PC-3 (cell line): ENCODE measurements at regions not wholly inside any gene's neighbourhood (a gene's known extent, or its start where the extent isn't known, plus 50 kb on each side); places are given as distances from the start of the nearest gene placed in this dataset.

Experiments used
- ATAC-seq: fragments of 200-7000 bp; cut with Tn5 transposase; 2 replicates; pipeline ENCODE4 v1.9.1; 2020; ENCODE audit warnings: mild to moderate bottlenecking, moderate library complexity
- BruUV-seq: library from RNA; stranded (reverse); fragments of 400-500 nt; replicated peaks from 2 replicates; lab custom pipeline; 2021; lab: Mats Ljungman, UMichigan
- CTCF ChIA-PET: fragments of 300-600 bp; sonication (Branson Sonifier 250); formaldehyde crosslinking; loops from one replicate; lab custom pipeline; 2022; ENCODE audit warnings: antibody characterized with exemption; lab: Charles Lee
- POLR2A ChIA-PET: fragments of 300-600 bp; sonication (Branson Sonifier 250); formaldehyde crosslinking; loops from one replicate; lab custom pipeline; 2022; ENCODE audit warnings: antibody characterized with exemption; ENCODE audit not compliant: unreplicated experiment; lab: Charles Lee
- DNase-seq: peaks from one replicate; pipeline ENCODE4 v3.0.0-alpha.2; 2015
- H2AFZ ChIP-seq: fragments of 300-600 bp; sonication (generic); 2 replicates; pipeline ENCODE4 v1.6.0; 2016; ENCODE audit warnings: antibody characterized with exemption, low read length
- H3F3A ChIP-seq: fragments of 300-600 bp; sonication (generic); one replicate; pipeline ENCODE4 v1.6.0; 2017; ENCODE audit warnings: antibody characterized with exemption, low read length, control low read depth, mild to moderate bottlenecking; ENCODE audit not compliant: unreplicated experiment
- H3K27ac ChIP-seq: fragments of 300-600 bp; sonication (generic); 2 replicates; pipeline ENCODE4 v1.5.1; 2016; ENCODE audit warnings: mild to moderate bottlenecking, low read length
- H3K27me3 ChIP-seq: fragments of 300-600 bp; sonication (generic); 2 replicates; pipeline ENCODE4 v1.6.1; 2016; ENCODE audit warnings: low read length, mixed read lengths
- H3K36me3 ChIP-seq: fragments of 300-600 bp; sonication (generic); 2 replicates; pipeline ENCODE4 v1.6.1; 2016; ENCODE audit warnings: low read depth, mixed run types, low read length, mixed read lengths
- H3K4me1 ChIP-seq: fragments of 300-600 bp; sonication (generic); 2 replicates; pipeline ENCODE4 v1.5.1; 2016; ENCODE audit warnings: low read length; ENCODE audit not compliant: insufficient read depth
- H3K4me2 ChIP-seq: fragments of 300-600 bp; sonication (generic); 2 replicates; pipeline ENCODE4 v1.6.0; 2016; ENCODE audit warnings: low read length
- H3K4me3 ChIP-seq: fragments of 300-600 bp; sonication (generic); 2 replicates; pipeline ENCODE4 v1.5.1; 2016; ENCODE audit warnings: mild to moderate bottlenecking, low read length, mixed read lengths
- H3K79me2 ChIP-seq: fragments of 300-600 bp; sonication (generic); 2 replicates; pipeline ENCODE4 v1.6.1; 2017; ENCODE audit warnings: low read length, mixed read lengths
- H3K9ac ChIP-seq: fragments of 300-600 bp; sonication (generic); 2 replicates; pipeline ENCODE4 v1.6.0; 2016; ENCODE audit warnings: mild to moderate bottlenecking, low read length
- H3K9me2 ChIP-seq: fragments of 300-600 bp; sonication (generic); replicated peaks from 2 replicates; pipeline ENCODE4 v1.6.1; 2016; ENCODE audit warnings: mixed run types, low read length, mixed read lengths
- H3K9me3 ChIP-seq: fragments of 300-600 bp; sonication (generic); 2 replicates; pipeline ENCODE4 v1.6.1; 2016; ENCODE audit warnings: low read length, mixed read lengths
- H4K20me1 ChIP-seq: fragments of 300-600 bp; sonication (generic); 2 replicates; pipeline ENCODE4 v1.6.1; 2016; ENCODE audit warnings: low read length, mixed read lengths
- CTCF ChIP-seq: fragments of 300-600 bp; sonication (generic); conservative IDR thresholded peaks from 2 replicates; pipeline ENCODE4 v1.5.1; 2017; ENCODE audit warnings: antibody characterized with exemption, low read depth, mild to moderate bottlenecking, low read length
- EZH2 ChIP-seq: fragments of 300-600 bp; sonication (generic); IDR thresholded peaks from one replicate; pipeline ENCODE4 v1.6.1; 2017; ENCODE audit warnings: antibody characterized with exemption, mild to moderate bottlenecking, low read length; ENCODE audit not compliant: unreplicated experiment
- EZH2phosphoT487 ChIP-seq: fragments of 300-600 bp; sonication (generic); IDR thresholded peaks from 2 replicates; pipeline ENCODE4 v1.6.1; 2018; ENCODE audit warnings: mild to moderate bottlenecking, antibody characterized with exemption, low read length, borderline replicate concordance
- intact Hi-C: fragments of 100-400 bp; cut with micrococcal nuclease; formaldehyde crosslinking; loops from 2 replicates; pipeline ENCODE4 v1.9.0; 2023

- Histone ChIP-seq H3K9ac (no peak overlapping the region), H3K36me3 (no peaks in the 10 kb centered on the region), H3K9me2 (no peaks in the 10 kb centered on the region), H3F3A (no peaks in the 10 kb centered on the region), H3K9me3 (no peaks in the 10 kb centered on the region), H2AFZ (no peak overlapping the region), H3K27me3 (no peaks in the 10 kb centered on the region), H4K20me1 (no peaks in the 10 kb centered on the region), H3K27ac (no peak overlapping the region), H3K4me3 (no peak overlapping the region), H3K4me1 (no peaks in the 10 kb centered on the region), H3K79me2 (no peaks in the 10 kb centered on the region), H3K4me2 (no peak overlapping the region)
- intact Hi-C loops: no loop called here
- ChIA-PET POLR2A (no interaction called here), CTCF (no interaction called here)
- no peak for ATAC-seq
- DNase-seq: no peak
- BruUV-seq: no TSS peak
- TF ChIP-seq EZH2phosphoT487 (no peak), EZH2 (no peak), CTCF (no peak)
Measured at GRCh38 chr3:164927728-164928127, 150.6 kb downstream of the SI start.

GRCh38 chr3:164918905-164919304 lies 159.4 kb downstream of the SI start:
- H3K36me3 ChIP-seq: no peaks in the 10 kb centered on the region
- no peak overlapping the region for H2AFZ ChIP-seq
- no peaks in the 10 kb centered on the region for H3K9me2 ChIP-seq
- no peaks in the 10 kb centered on the region for H3K4me1 ChIP-seq
- ChIA-PET CTCF (interaction anchor here (0.6 kb wide), 1 partner anchor 292 kb away, joined by 3 read pairs; no protein-coding TSS in a partner anchor), POLR2A (no interaction called here)
- H3K27ac ChIP-seq: no peak overlapping the region
- TF ChIP-seq CTCF (no peak), EZH2 (no peak), EZH2phosphoT487 (no peak)
- no peak overlapping the region for H3K4me3 ChIP-seq
- no peak overlapping the region for H3K4me2 ChIP-seq
- no peaks in the 10 kb centered on the region for H3K79me2 ChIP-seq
- no peaks in the 10 kb centered on the region for H3F3A ChIP-seq
- no peaks in the 10 kb centered on the region for H3K9me3 ChIP-seq
- intact Hi-C loops: no loop called here
- no peaks in the 10 kb centered on the region for H4K20me1 ChIP-seq
- DNase-seq (no peak), ATAC-seq (no peak)
- H3K27me3 ChIP-seq: no peaks in the 10 kb centered on the region
- no peak overlapping the region for H3K9ac ChIP-seq
- no TSS peak for BruUV-seq

GRCh38 chr3:164912916-164913315 lies 165.4 kb downstream of the SI start:
- intact Hi-C loops: no loop called here
- DNase-seq (no peak), ATAC-seq (no peak)
- H3K4me1 ChIP-seq: no peaks in the 10 kb centered on the region
- POLR2A ChIA-PET: no interaction called here
- H4K20me1 ChIP-seq: no peaks in the 10 kb centered on the region
- no peaks in the 10 kb centered on the region for H3F3A ChIP-seq
- peaks cover 8% of the 10 kb centered on the region; the same call in 1 of the 2 replicates for H3K9me3 ChIP-seq
- CTCF ChIA-PET: no interaction called here
- no peak overlapping the region for H2AFZ ChIP-seq
- H3K79me2 ChIP-seq: no peaks in the 10 kb centered on the region
- H3K9ac ChIP-seq: no peak overlapping the region
- H3K4me3 ChIP-seq: no peak overlapping the region
- H3K9me2 ChIP-seq: no peaks in the 10 kb centered on the region
- H3K27ac ChIP-seq: no peak overlapping the region
- BruUV-seq: no TSS peak
- no peak overlapping the region for H3K4me2 ChIP-seq
- H3K36me3 ChIP-seq: no peaks in the 10 kb centered on the region
- no peaks in the 10 kb centered on the region for H3K27me3 ChIP-seq
- no peak for TF ChIP-seq EZH2
- TF ChIP-seq CTCF: no peak
- no peak for TF ChIP-seq EZH2phosphoT487
